ENCODE measurements at regions not wholly inside any gene's neighbourhood (a gene's known extent, or its start where the extent isn't known, plus 50 kb on each side); places are given as distances from the start of the nearest gene placed in this dataset.
A peak's percentile ranks its signal among the peaks of the same experiment; 100 is the strongest.

GRCh38 chr2:236769981-236770671, 200.5 kb downstream of the ACKR3 start (continued):
- TF ChIP-seq SMC3 (IDR thresholded peaks at IDR 0.05; ENCODE audit: low read depth, low read length) (no peak), IRF3 (IDR thresholded peaks at IDR 0.05; ENCODE audit: low read depth, low read length) (no peak), GATA2 (CRISPR knock-in tag; IDR thresholded peaks at IDR 0.05) (no peak), USF1 (IDR thresholded peaks at IDR 0.05; ENCODE audit: borderline replicate concordance, low read depth) (no peak), REST (IDR thresholded peaks at IDR 0.05; ENCODE audit: low read depth, low read length) (no peak), MXI1 (IDR thresholded peaks at IDR 0.05; ENCODE audit: low read depth, low read length) (no peak), JUND (IDR thresholded peaks at IDR 0.05) (peak; percentile 72), POLR2AphosphoS5 (IDR thresholded peaks at IDR 0.05; ENCODE audit: low read depth, low read length) (no peak), PBX3 (IDR thresholded peaks at IDR 0.05) (peak; percentile 71), FOSL2 (IDR thresholded peaks at IDR 0.05; ENCODE audit: borderline replicate concordance, low read depth) (peak; percentile 63; the same call in 1 of the 2 replicates), SIN3A (IDR thresholded peaks at IDR 0.05; ENCODE audit: borderline replicate concordance, low read depth, low read length) (no peak), TAF1 (IDR thresholded peaks at IDR 0.05; ENCODE audit: borderline replicate concordance, low read depth, low read length) (no peak), YY1 (IDR thresholded peaks at IDR 0.05; ENCODE audit: low read depth) (peak; percentile 87), GABPA (IDR thresholded peaks at IDR 0.05; ENCODE audit: low read depth) (no peak), FOXM1 (IDR thresholded peaks at IDR 0.05; ENCODE audit: low read depth) (0 out of 2 replicates have a peak, but pooled peaks have one; percentile 52), FOXJ3 (CRISPR knock-in tag; IDR thresholded peaks at IDR 0.05) (no peak), EZH2phosphoT487 (IDR thresholded peaks at IDR 0.05; ENCODE audit: borderline replicate concordance, low read depth) (no peak)
